ENCODE measurements at regions not wholly inside any gene's neighbourhood (a gene's known extent, or its start where the extent isn't known, plus 50 kb on each side); places are given as distances from the start of the nearest gene placed in this dataset.

DNA sequence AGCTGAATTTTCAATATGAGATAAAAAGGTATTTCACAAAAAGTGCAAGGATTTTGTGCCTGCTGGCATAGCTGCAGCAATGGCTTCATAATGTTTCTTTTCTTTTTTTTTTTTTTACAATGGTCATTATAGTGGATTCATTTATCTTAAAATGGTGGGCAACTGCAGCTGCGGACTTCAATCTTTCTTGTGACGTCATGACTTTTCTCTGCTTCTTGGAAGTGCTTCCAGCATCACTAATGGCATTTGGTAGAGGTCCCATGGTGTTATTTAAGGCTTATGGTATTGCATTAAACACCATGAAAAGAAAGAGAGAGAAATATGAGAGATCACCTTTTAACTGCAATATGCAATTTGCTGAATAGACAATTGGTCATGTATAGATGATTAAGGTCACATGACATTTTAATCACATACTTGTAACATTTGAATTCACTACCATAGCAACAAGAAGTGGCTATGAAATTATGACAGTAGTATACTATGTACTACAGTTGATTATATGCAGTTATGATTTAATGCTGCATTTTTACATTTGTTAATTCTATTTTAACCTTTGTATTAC lies 684.0 kb upstream of the AADAT start:
- no peak for TF ChIP-seq CTCF (conservative IDR thresholded peaks at IDR 0.05; ENCODE audit: low read depth, low read length)
- no peak for TF ChIP-seq EZH2 (IDR thresholded peaks at IDR 0.05; ENCODE audit: low read length, unreplicated experiment)
- TF ChIP-seq EZH2phosphoT487 (IDR thresholded peaks at IDR 0.05; ENCODE audit: borderline replicate concordance, low read length): no peak
